GM21381 (cell line): ENCODE measurements at regions not wholly inside any gene's neighbourhood (a gene's known extent, or its start where the extent isn't known, plus 50 kb on each side); places are given as distances from the start of the nearest gene placed in this dataset.

Experiments used
- ATAC-seq: cut with Tn5 transposase; IDR thresholded peaks from one replicate; pipeline ENCODE4 v1.9.1; 2021; ENCODE audit warnings: mild to moderate bottlenecking, moderate library complexity; ENCODE audit not compliant: unreplicated experiment

- ATAC-seq: no peak
Measured at GRCh38 chr10:121217331-121217730, 366.2 kb downstream of the WDR11 start.

GRCh38 chr10:121221072-121221471 lies 369.9 kb downstream of the WDR11 start:
- ATAC-seq: no peak

- no peak for ATAC-seq
Measured at GRCh38 chr10:121221991-121222390, 370.8 kb downstream of the WDR11 start.

GRCh38 chr10:121222842-121223241 lies 371.7 kb downstream of the WDR11 start:
- ATAC-seq: no peak

GRCh38 chr10:121231079-121231478 lies 367.2 kb downstream of the FGFR2 start:
- no peak for ATAC-seq

GRCh38 chr10:121232494-121232893 lies 365.8 kb downstream of the FGFR2 start:
- ATAC-seq: no peak

GRCh38 chr10:121235692-121236091 lies 362.6 kb downstream of the FGFR2 start:
- no peak for ATAC-seq

- no peak for ATAC-seq
Measured at GRCh38 chr10:121236621-121237020, 361.6 kb downstream of the FGFR2 start.

GRCh38 chr10:121237718-121238117 lies 360.5 kb downstream of the FGFR2 start:
- no peak for ATAC-seq

GRCh38 chr10:121240011-121240410 lies 358.2 kb downstream of the FGFR2 start:
- ATAC-seq: no peak

GRCh38 chr10:121240556-121240955 lies 357.7 kb downstream of the FGFR2 start:
- no peak for ATAC-seq

- ATAC-seq: no peak
Measured at GRCh38 chr10:121241337-121241736, 356.9 kb downstream of the FGFR2 start.

- ATAC-seq: no peak
Measured at GRCh38 chr10:121242741-121243608, 355.3 kb downstream of the FGFR2 start.

- no peak for ATAC-seq
Measured at GRCh38 chr10:121243609-121244241, 354.5 kb downstream of the FGFR2 start.

- no peak for ATAC-seq
Measured at GRCh38 chr10:121244818-121245217, 353.4 kb downstream of the FGFR2 start.

- no peak for ATAC-seq
Measured at GRCh38 chr10:121245754-121246153, 352.5 kb downstream of the FGFR2 start.

- ATAC-seq: no peak
Measured at GRCh38 chr10:121248266-121248665, 350.0 kb downstream of the FGFR2 start.

GRCh38 chr10:121250995-121251764 lies 347.1 kb downstream of the FGFR2 start:
- no peak for ATAC-seq

GRCh38 chr10:121252756-121253155 lies 345.5 kb downstream of the FGFR2 start:
- ATAC-seq: no peak

- no peak for ATAC-seq
Measured at GRCh38 chr10:121260377-121260776, 337.9 kb downstream of the FGFR2 start.

- no peak for ATAC-seq
Measured at GRCh38 chr10:121261665-121262064, 336.6 kb downstream of the FGFR2 start.
